GM21528 (cell line): ENCODE measurements at regions not wholly inside any gene's neighbourhood (a gene's known extent, or its start where the extent isn't known, plus 50 kb on each side); places are given as distances from the start of the nearest gene placed in this dataset.
"Not testable (repeated sequence)": the region's sequence is repeated elsewhere in the genome, so short reads cannot be mapped to it uniquely, and the experiment has no call there.

Experiments
- ATAC-seq: cut with Tn5 transposase; IDR thresholded peaks from one replicate; pipeline ENCODE4 v1.9.1; 2021; ENCODE audit warnings: mild to moderate bottlenecking, moderate library complexity; ENCODE audit not compliant: unreplicated experiment, low FRiP score

GRCh38 chr5:123294544-123294943 is 128.7 kb downstream of the CEP120 start:
- peak; percentile 64 for ATAC-seq

- ATAC-seq: no peak
Observed at GRCh38 chr5:123289210-123289609, 134.0 kb downstream of the CEP120 start.

- ATAC-seq: no peak
Observed at GRCh38 chr5:123287881-123288280, 135.3 kb downstream of the CEP120 start.

GRCh38 chr5:123286891-123287290 is 136.3 kb downstream of the CEP120 start:
- ATAC-seq: no peak

GRCh38 chr5:123285122-123286023 is 137.8 kb downstream of the CEP120 start:
- no peak for ATAC-seq

GRCh38 chr5:123283499-123283898 is 139.7 kb downstream of the CEP120 start:
- ATAC-seq: no peak

GRCh38 chr5:123283031-123283430 is 140.2 kb downstream of the CEP120 start:
- ATAC-seq: no peak

- ATAC-seq: no peak
Observed at GRCh38 chr5:123282444-123282843, 140.8 kb downstream of the CEP120 start.

- not testable (repeated sequence) for ATAC-seq
Observed at GRCh38 chr5:123280854-123281253, 142.3 kb downstream of the CEP120 start.

GRCh38 chr5:123279136-123279535 is 144.1 kb downstream of the CEP120 start:
- ATAC-seq: no peak

GRCh38 chr5:123278284-123278683 is 144.9 kb downstream of the CEP120 start:
- no peak for ATAC-seq

- ATAC-seq: no peak
Observed at GRCh38 chr5:123273984-123274383, 149.2 kb downstream of the CEP120 start.

- ATAC-seq: no peak
Observed at GRCh38 chr5:123273095-123273494, 150.1 kb downstream of the CEP120 start.

GRCh38 chr5:123269851-123270250 is 153.4 kb downstream of the CEP120 start:
- no peak for ATAC-seq

- ATAC-seq: no peak
Observed at GRCh38 chr5:123269436-123269835, 153.8 kb downstream of the CEP120 start.

- ATAC-seq: no peak
Observed at GRCh38 chr5:123266365-123266764, 156.8 kb downstream of the CEP120 start.

- no peak for ATAC-seq
Observed at GRCh38 chr5:123265551-123265950, 157.7 kb downstream of the CEP120 start.

- no peak for ATAC-seq
Observed at GRCh38 chr5:123264394-123264793, 158.8 kb downstream of the CEP120 start.

GRCh38 chr5:123263859-123264258 is 159.3 kb downstream of the CEP120 start:
- no peak for ATAC-seq

GRCh38 chr5:123262216-123262823 is 160.9 kb downstream of the CEP120 start:
- no peak for ATAC-seq

- ATAC-seq: no peak
Observed at GRCh38 chr5:123261752-123262151, 161.5 kb downstream of the CEP120 start.

- ATAC-seq: no peak
Observed at GRCh38 chr5:123249446-123249845, 160.4 kb downstream of the PRDM6 start.
